Fibroblast of lung (primary cell): ENCODE measurements at regions not wholly inside any gene's neighbourhood (a gene's known extent, or its start where the extent isn't known, plus 50 kb on each side); places are given as distances from the start of the nearest gene placed in this dataset.

ENCODE experiments used
- DNase-seq, 2 donors: peaks; one replicate each; pipeline versions ENCODE4 v3.0.0 to v3.0.0-alpha.2; 2010; ENCODE audit warnings: low read depth in 2 of 2
- H2AFZ ChIP-seq: 2 replicates; pipeline ENCODE4 v1.5.1; 2012; ENCODE audit warnings: low read length, control low read depth, inconsistent platforms
- H3K27ac ChIP-seq: 2 replicates; pipeline ENCODE4 v1.5.1; 2011; ENCODE audit warnings: low read length, control low read depth; ENCODE audit not compliant: insufficient read depth
- H3K27me3 ChIP-seq: 2 replicates; pipeline ENCODE4 v1.5.1; 2011; ENCODE audit warnings: mild to moderate bottlenecking, low read length; ENCODE audit not compliant: control insufficient read depth, insufficient read depth
- H3K36me3 ChIP-seq: 2 replicates; pipeline ENCODE4 v1.5.1; 2011; ENCODE audit warnings: low read length; ENCODE audit not compliant: control insufficient read depth, insufficient read depth
- H3K4me1 ChIP-seq: 2 replicates; pipeline ENCODE4 v1.5.1; 2011; ENCODE audit warnings: low read length; ENCODE audit not compliant: control insufficient read depth, insufficient read depth; ENCODE audit errors: extremely low read depth
- H3K4me2 ChIP-seq: 2 replicates; pipeline ENCODE4 v1.5.1; 2011; ENCODE audit warnings: low read length, control low read depth; ENCODE audit not compliant: insufficient read depth; ENCODE audit errors: extremely low read depth
- H3K4me3 ChIP-seq, 4 experiments: fragments of 200-600 bp in 1 of 4; sonication (generic) in 1 of 4; replicated peaks in 1 of 4; 2 replicates each; pipeline ENCODE4 v1.5.1; 2011 to 2016; ENCODE audit warnings: low read length in 4 of 4, low read depth in 3 of 4, mild to moderate bottlenecking in 3 of 4, control low read depth in 2 of 4, inconsistent platforms in 1 of 4, mixed read lengths in 1 of 4; ENCODE audit not compliant: insufficient read depth in 1 of 4; ENCODE audit errors: control extremely low read depth in 1 of 4
- H3K79me2 ChIP-seq: 2 replicates; pipeline ENCODE4 v1.5.1; 2012; ENCODE audit warnings: mild to moderate bottlenecking, low read length, inconsistent platforms; ENCODE audit not compliant: control insufficient read depth, insufficient read depth
- H3K9ac ChIP-seq: 2 replicates; pipeline ENCODE4 v1.5.1; 2011; ENCODE audit warnings: mild to moderate bottlenecking, low read length, control low read depth; ENCODE audit not compliant: insufficient read depth
- H3K9me3 ChIP-seq: 2 replicates; pipeline ENCODE4 v1.5.1; 2012; ENCODE audit warnings: low read depth, low read length; ENCODE audit not compliant: control insufficient read depth, insufficient read depth
- H4K20me1 ChIP-seq: 2 replicates; pipeline ENCODE4 v1.5.1; 2011; ENCODE audit warnings: low read length; ENCODE audit not compliant: control insufficient read depth, insufficient read depth; ENCODE audit errors: extremely low read depth
- EZH2 ChIP-seq: IDR thresholded peaks from 2 replicates; pipeline ENCODE4 v1.5.1; 2012; ENCODE audit warnings: low read length, control low read depth, mild to moderate bottlenecking; ENCODE audit errors: missing control alignments
- TF ChIP-seq, protein P1 (sequence below), 2 donors: IDR thresholded peaks in 1 of 2; conservative IDR thresholded peaks in 1 of 2; 1 replicate in 1 of 2; 2 replicates in 1 of 2; pipeline ENCODE4 v1.5.1; 2011 to 2012; ENCODE audit warnings: low read length in 2 of 2, control low read depth in 1 of 2, inconsistent platforms in 1 of 2, low read depth in 1 of 2, mild to moderate bottlenecking in 1 of 2

DNA sequence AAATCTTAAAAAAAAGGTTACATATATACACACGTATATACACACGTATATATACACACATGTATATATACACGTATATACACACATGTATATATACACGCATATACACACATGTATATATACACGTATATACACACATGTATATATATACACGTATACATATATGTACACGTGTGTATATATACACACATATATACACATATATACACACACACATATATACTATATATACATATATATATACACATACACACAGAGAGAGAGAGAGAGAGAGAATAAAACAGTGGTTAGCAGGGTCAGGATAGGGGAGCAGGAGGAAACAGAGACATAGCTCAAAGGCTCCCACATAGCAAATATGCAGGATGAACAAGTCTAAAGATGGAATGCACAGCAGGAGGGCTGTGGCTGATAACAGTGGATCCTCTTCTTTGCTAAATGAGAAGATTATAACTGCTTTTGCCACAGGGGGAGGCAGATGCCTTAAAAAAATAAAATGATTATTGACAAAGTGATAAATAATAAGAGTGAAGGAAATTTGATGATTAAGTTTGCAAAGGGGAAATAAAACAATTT, 714.5 kb downstream of the UQCRFS1 start:
- Histone ChIP-seq H3K9ac (no peak overlapping the region), H3K9me3 (no peaks in the 10 kb centered on the region), H3K4me2 (no peak overlapping the region), H3K79me2 (no peaks in the 10 kb centered on the region), H4K20me1 (no peaks in the 10 kb centered on the region), H3K27ac (no peak overlapping the region), H3K36me3 (no peaks in the 10 kb centered on the region), H3K4me3 (no peak overlapping the region), H3K27me3 (no peaks in the 10 kb centered on the region), H3K4me1 (no peaks in the 10 kb centered on the region), H2AFZ (no peak overlapping the region)
- peak in 1 of 2 donors; percentile 62 for DNase-seq
- TF ChIP-seq EZH2: no peak
- TF ChIP-seq, protein P1, sequence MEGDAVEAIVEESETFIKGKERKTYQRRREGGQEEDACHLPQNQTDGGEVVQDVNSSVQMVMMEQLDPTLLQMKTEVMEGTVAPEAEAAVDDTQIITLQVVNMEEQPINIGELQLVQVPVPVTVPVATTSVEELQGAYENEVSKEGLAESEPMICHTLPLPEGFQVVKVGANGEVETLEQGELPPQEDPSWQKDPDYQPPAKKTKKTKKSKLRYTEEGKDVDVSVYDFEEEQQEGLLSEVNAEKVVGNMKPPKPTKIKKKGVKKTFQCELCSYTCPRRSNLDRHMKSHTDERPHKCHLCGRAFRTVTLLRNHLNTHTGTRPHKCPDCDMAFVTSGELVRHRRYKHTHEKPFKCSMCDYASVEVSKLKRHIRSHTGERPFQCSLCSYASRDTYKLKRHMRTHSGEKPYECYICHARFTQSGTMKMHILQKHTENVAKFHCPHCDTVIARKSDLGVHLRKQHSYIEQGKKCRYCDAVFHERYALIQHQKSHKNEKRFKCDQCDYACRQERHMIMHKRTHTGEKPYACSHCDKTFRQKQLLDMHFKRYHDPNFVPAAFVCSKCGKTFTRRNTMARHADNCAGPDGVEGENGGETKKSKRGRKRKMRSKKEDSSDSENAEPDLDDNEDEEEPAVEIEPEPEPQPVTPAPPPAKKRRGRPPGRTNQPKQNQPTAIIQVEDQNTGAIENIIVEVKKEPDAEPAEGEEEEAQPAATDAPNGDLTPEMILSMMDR (conservative IDR thresholded peaks at IDR 0.05 in 1 of 2, IDR thresholded peaks at IDR 0.05 in 1 of 2; ENCODE audit: low read depth in 1 of 2, low read length in 2 of 2): no peak

DNA sequence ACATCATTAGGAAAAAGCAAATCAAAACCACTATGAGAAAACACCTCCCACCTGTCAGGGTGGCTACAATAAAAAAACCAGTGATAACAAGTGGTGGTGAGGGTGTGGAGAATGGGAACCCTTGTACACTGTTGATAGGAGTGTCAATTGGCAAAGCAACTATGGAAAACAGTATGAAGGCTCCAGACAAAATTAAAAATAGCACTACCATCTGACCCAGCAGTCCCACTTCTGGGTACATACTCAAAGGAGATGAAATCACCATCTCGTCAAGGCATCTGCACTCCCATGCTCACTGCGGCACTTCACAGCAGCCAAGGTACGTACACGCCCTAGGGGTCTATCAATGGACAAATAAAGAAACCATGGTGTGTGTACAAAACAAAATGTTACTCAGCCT, 715.1 kb downstream of the UQCRFS1 start:
- H4K20me1 ChIP-seq: no peaks in the 10 kb centered on the region
- TF ChIP-seq, protein P1 (conservative IDR thresholded peaks at IDR 0.05 in 1 of 2, IDR thresholded peaks at IDR 0.05 in 1 of 2; ENCODE audit: low read depth in 1 of 2, low read length in 2 of 2): no peak
- TF ChIP-seq EZH2: no peak
- no peaks in the 10 kb centered on the region for H3K36me3 ChIP-seq
- H2AFZ ChIP-seq: no peak overlapping the region
- no peak overlapping the region for H3K4me3 ChIP-seq
- H3K27me3 ChIP-seq: no peaks in the 10 kb centered on the region
- DNase-seq: no peak
- no peaks in the 10 kb centered on the region for H3K4me1 ChIP-seq
- H3K9me3 ChIP-seq: no peaks in the 10 kb centered on the region
- no peaks in the 10 kb centered on the region for H3K79me2 ChIP-seq
- H3K9ac ChIP-seq: no peak overlapping the region
- no peak overlapping the region for H3K4me2 ChIP-seq
- no peak overlapping the region for H3K27ac ChIP-seq

DNA sequence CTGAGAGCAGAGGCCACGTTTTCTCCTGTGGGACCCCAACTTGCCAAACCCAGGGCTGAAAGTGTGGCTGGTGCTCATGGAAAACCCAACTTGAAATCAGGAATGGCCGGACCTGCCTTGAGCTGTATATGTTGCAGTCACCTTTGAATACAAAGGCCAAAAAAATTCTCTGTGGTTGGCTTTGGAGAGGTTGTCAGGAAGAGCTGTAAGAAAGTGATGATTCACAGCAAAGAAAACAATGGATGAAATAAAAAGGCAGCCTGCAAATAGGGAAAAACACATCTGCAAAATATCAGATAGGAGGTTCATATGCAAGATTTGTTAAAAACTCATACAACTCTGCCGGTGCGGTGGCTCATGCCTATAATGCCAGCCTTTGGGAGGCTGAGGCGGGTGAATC, 715.8 kb downstream of the UQCRFS1 start:
- Histone ChIP-seq H2AFZ (no peak overlapping the region), H3K4me1 (no peaks in the 10 kb centered on the region), H3K9me3 (no peaks in the 10 kb centered on the region), H4K20me1 (no peaks in the 10 kb centered on the region), H3K79me2 (no peaks in the 10 kb centered on the region), H3K27me3 (no peaks in the 10 kb centered on the region), H3K27ac (no peak overlapping the region), H3K4me3 (no peak overlapping the region), H3K9ac (no peak overlapping the region), H3K36me3 (no peaks in the 10 kb centered on the region), H3K4me2 (no peak overlapping the region)
- DNase-seq: peak in 1 of 2 donors; percentile 89
- TF ChIP-seq, protein P1 (conservative IDR thresholded peaks at IDR 0.05 in 1 of 2, IDR thresholded peaks at IDR 0.05 in 1 of 2; ENCODE audit: low read depth in 1 of 2, low read length in 2 of 2): no peak
- no peak for TF ChIP-seq EZH2
